ENCODE measurements at regions not wholly inside any gene's neighbourhood (a gene's known extent, or its start where the extent isn't known, plus 50 kb on each side); places are given as distances from the start of the nearest gene placed in this dataset.

- TF ChIP-seq POLR2A (IDR thresholded peaks at IDR 0.05; ENCODE audit: extremely low read depth, insufficient read length) (no peak), CTCF (IDR thresholded peaks at IDR 0.05; ENCODE audit: low read depth, low read length) (no peak)
These were observed 2274.7 kb downstream of the TP53TG3F start for GRCh38 chr16:35733971-35734702.

Data from NB4 (cell line).